A549 (cell line): ENCODE measurements at regions not wholly inside any gene's neighbourhood (a gene's known extent, or its start where the extent isn't known, plus 50 kb on each side); places are given as distances from the start of the nearest gene placed in this dataset.

ENCODE experiments used
- CHD2 ChIP-seq: fragments of 150-350 bp; IDR thresholded peaks from 2 replicates; pipeline ENCODE4 v1.6.1; 2014; ENCODE audit warnings: low read length; ENCODE audit not compliant: partially characterized antibody
- CTCF ChIP-seq: fragments of >200 bp; sonication (Bioruptor Twin); formaldehyde crosslinking; IDR thresholded peaks from 3 replicates; pipeline ENCODE4 v1.5.1; 2016
- EP300 ChIP-seq, 2 experiments: fragments of >200 bp; sonication (Bioruptor Twin); formaldehyde crosslinking; IDR thresholded peaks; 2 replicates in 1 of 2; 3 replicates in 1 of 2; pipeline ENCODE4 v1.6.1; 2016 to 2017
- HDAC2 ChIP-seq: fragments of 200-600 bp; sonication (generic); IDR thresholded peaks from 2 replicates; pipeline ENCODE4 v1.6.1; 2016
- HEYL ChIP-seq: fragments of 250-450 bp; sonication (Bioruptor Pico); IDR thresholded peaks from 2 replicates; pipeline ENCODE4 v1.8.0; 2021; ENCODE audit warnings: mild to moderate bottlenecking, moderate library complexity
- JUN ChIP-seq, 2 experiments: fragments of >200 bp; sonication (Bioruptor Twin); formaldehyde crosslinking; IDR thresholded peaks; 2 replicates in 1 of 2; 3 replicates in 1 of 2; pipeline ENCODE4 v1.6.1; 2016 to 2017
- POLR2AphosphoS2 ChIP-seq: conservative IDR thresholded peaks from 2 replicates; pipeline ENCODE4 v1.6.1; 2012; ENCODE audit warnings: low read length, improper control_type of control experiment, inconsistent platforms
- RAD21 ChIP-seq, 2 experiments: fragments of >200 bp in 1 of 2; sonication (Bioruptor Twin) in 1 of 2; formaldehyde crosslinking in 1 of 2; IDR thresholded peaks in 1 of 2; conservative IDR thresholded peaks in 1 of 2; 2 replicates in 1 of 2; 3 replicates in 1 of 2; pipeline ENCODE4 v1.6.1; 2012 to 2018; ENCODE audit warnings: inconsistent platforms in 1 of 2
- RNF2 ChIP-seq: fragments of 200-600 bp; sonication (generic); IDR thresholded peaks from 2 replicates; pipeline ENCODE4 v1.6.1; 2016; ENCODE audit warnings: low read depth, mild to moderate bottlenecking, antibody characterized with exemption, moderate library complexity, borderline replicate concordance
- SMC3 ChIP-seq: fragments of >200 bp; sonication (Bioruptor Twin); formaldehyde crosslinking; IDR thresholded peaks from 3 replicates; pipeline ENCODE4 v1.6.1; 2018; ENCODE audit warnings: inconsistent platforms
- TF ChIP-seq, protein P1 (sequence below): IDR thresholded peaks from 2 replicates; pipeline ENCODE4 v1.6.1; 2012
- TF ChIP-seq, protein P2 (sequence below): fragments of 150-350 bp; IDR thresholded peaks from 2 replicates; pipeline ENCODE4 v1.6.1; 2014; ENCODE audit warnings: low read depth, mild to moderate bottlenecking, low read length

GRCh38 chr4:124887739-124888138 lies 175.2 kb upstream of the ANKRD50 start:
- TF ChIP-seq CTCF, result no peak
- no peak for TF ChIP-seq CHD2
- TF ChIP-seq HEYL, result no peak
- no peak for TF ChIP-seq RNF2
- no peak for TF ChIP-seq RAD21 (conservative IDR thresholded peaks at IDR 0.05 in 1 of 2, IDR thresholded peaks at IDR 0.05 in 1 of 2)
- TF ChIP-seq POLR2AphosphoS2, result no peak
- TF ChIP-seq EP300 (IDR thresholded peaks at IDR 0.05), result no peak
- TF ChIP-seq, protein P1, sequence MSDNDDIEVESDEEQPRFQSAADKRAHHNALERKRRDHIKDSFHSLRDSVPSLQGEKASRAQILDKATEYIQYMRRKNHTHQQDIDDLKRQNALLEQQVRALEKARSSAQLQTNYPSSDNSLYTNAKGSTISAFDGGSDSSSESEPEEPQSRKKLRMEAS, result no peak
- no peak for TF ChIP-seq SMC3
- no peak for TF ChIP-seq HDAC2
- TF ChIP-seq, protein P2, sequence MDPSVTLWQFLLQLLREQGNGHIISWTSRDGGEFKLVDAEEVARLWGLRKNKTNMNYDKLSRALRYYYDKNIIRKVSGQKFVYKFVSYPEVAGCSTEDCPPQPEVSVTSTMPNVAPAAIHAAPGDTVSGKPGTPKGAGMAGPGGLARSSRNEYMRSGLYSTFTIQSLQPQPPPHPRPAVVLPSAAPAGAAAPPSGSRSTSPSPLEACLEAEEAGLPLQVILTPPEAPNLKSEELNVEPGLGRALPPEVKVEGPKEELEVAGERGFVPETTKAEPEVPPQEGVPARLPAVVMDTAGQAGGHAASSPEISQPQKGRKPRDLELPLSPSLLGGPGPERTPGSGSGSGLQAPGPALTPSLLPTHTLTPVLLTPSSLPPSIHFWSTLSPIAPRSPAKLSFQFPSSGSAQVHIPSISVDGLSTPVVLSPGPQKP, result no peak
- TF ChIP-seq JUN (IDR thresholded peaks at IDR 0.05), result no peak
